HG03439 (cell line): ENCODE measurements at regions not wholly inside any gene's neighbourhood (a gene's known extent, or its start where the extent isn't known, plus 50 kb on each side); places are given as distances from the start of the nearest gene placed in this dataset.
"Not testable (repeated sequence)": the region's sequence is repeated elsewhere in the genome, so short reads cannot be mapped to it uniquely, and the experiment has no call there.

Source experiments
- ATAC-seq: cut with Tn5 transposase; IDR thresholded peaks from one replicate; pipeline ENCODE4 v1.9.1; 2021; ENCODE audit warnings: mild to moderate bottlenecking, moderate library complexity; ENCODE audit not compliant: unreplicated experiment

DNA sequence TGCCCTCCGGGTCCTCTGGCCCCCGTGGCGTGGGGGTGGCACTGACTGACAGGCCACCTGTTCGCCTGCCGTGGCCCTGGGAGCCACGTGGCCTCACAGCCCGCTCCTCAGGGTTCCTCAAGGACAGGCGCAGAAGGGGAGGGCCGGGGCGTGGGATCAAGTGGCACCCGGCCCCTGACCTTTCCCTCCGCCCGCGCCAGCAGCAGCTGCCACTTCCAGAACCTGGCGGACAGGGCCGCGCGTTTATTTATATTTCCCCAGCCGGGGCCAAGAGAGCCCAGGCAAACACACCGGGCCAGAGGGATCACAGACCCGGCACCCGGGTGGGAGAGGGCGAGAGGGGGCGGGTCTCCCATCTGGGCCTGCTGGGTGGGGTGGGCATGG lies 92.6 kb downstream of the RFLNA start:
- no peak for ATAC-seq

- no peak for ATAC-seq
These were observed 92.0 kb downstream of the RFLNA start for GRCh38 chr12:124386661-124387527.

DNA sequence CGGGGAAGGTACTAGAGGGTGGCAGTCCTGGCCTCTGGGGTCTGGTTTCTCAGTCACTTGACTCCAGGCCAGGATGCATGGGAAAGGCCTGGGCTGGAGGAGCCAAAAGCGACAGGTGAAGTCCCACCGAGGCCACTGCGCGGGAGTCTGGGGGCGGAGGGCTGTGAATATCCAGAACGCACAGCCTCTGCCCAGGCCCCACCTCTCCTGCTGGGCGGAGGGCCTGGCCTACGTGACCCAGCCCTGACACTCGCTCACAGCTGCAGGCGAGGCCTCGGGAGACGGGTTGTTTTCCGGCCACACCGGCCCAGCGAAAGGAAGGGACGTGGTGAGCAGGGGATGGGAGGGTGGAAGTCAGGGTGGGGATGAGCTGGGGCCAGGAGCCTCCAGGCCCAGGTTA lies 91.2 kb downstream of the RFLNA start:
- ATAC-seq: no peak

DNA sequence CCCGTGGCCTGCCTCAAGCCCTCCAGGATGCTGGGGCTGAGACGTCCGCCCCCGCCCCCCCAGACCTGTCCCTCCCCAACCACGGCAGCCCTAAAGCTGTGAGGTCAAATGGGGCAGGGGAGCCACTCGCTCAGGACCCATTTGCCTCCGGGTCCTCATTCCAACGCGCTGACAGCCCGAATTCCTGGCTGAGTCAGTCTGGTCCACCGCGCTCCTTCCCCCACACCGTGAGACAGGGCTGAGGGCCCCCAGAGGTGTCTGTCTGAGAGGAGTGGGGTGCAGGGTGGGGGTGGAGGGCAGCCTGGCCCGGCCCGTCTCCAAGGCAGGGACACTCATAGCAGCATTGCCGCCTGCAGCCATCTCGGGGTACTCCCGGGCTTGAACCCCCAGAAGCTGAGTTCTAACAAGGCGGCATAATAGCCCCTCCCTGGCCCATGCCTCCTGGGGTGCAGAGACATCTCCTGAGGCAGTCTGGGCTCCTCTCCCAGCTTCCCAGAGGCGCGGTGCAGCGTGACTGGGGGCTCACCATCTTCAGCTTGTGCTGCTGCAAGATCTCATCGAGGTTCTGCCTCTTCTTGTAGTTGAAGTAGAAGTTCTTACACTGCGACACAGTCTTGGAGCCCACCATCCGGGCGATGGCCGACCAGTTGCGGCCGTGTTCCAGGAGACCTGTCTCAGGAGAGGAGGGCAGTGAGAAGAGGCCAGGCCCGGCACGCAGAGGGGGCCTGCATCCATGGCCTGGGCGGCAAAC lies 90.5 kb downstream of the RFLNA start:
- ATAC-seq: no peak

DNA sequence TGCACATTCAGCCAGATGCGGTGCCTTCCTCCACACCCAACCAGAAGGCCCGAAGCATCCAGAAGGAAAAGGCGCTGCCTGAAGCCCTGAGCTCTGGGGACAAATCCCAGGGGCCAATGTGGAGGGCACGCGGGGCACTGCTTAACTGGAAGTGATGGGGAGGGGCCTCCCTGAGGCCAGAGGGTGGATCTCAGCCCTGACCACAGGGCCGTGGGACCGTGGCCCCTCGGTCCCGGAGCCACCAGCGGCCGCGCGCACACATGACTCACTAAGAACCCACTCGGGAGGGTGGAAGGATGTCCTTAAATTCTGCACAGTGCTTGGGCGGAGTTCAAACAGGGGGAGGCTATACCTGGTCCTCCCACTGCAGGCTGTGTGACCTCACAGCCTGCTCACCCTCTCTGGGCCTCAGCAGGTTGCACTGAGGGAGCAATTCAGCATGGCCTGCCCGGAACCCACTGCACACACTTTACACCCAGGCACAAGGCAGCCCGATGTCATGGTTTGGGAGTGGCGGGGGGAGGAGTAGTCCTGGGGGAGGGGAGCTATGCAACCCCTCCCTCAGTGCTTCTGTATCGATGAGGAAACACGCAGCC lies 89.5 kb downstream of the RFLNA start:
- no peak for ATAC-seq

DNA sequence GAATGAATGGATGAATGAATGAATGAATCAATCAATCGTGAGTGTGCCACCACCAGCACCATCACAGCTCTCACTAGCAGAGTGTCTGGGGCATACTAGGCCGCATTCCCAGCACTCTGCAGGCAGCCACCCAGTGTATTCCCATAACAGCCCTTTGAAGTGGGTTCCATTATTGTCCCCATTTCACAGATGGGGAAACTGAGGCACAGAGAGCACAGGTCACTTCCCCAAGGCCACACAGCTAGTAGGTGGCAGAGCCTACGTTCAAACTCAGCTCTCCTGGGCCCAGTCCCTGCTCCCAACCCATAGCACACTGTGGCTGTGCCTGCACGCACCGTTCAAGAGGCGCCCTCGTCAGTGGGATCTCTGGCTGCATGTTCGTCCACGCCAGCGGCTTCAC lies 88.1 kb downstream of the RFLNA start:
- no peak for ATAC-seq

- ATAC-seq: no peak
These were observed 86.8 kb downstream of the RFLNA start for GRCh38 chr12:124381456-124382296.

DNA sequence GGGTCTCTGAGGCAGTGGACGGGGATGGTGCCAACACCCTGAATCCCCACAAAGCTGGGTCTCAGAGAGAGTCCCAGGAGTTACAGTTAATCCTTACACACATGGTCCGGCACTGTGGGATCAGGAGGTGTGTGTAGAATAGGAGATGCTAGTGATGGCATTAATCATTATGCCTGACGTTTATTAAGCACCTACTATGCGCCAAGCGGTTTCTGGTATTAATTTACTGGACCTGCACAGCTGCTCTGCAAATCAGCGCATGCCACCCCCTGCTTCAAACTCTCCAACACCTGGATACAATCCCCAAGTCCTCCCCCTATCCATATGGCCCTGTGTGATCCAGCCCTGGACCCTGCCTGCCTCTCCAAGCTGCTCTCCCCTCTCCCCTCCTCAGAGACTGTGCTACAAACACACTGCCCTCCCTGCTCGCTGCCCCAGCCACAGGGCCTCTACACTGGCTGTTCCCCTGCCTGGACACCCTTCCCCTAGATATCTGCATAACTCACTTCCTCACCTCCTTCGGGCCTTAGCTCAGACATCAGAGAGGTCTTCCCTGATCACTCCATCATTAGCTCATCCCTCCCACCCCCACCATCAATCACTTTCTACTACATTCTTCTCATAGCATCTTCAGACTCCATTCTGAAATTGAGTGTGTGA lies 86.0 kb downstream of the RFLNA start:
- ATAC-seq: no peak

- no peak for ATAC-seq
These were observed 85.3 kb downstream of the RFLNA start for GRCh38 chr12:124379938-124380754.

DNA sequence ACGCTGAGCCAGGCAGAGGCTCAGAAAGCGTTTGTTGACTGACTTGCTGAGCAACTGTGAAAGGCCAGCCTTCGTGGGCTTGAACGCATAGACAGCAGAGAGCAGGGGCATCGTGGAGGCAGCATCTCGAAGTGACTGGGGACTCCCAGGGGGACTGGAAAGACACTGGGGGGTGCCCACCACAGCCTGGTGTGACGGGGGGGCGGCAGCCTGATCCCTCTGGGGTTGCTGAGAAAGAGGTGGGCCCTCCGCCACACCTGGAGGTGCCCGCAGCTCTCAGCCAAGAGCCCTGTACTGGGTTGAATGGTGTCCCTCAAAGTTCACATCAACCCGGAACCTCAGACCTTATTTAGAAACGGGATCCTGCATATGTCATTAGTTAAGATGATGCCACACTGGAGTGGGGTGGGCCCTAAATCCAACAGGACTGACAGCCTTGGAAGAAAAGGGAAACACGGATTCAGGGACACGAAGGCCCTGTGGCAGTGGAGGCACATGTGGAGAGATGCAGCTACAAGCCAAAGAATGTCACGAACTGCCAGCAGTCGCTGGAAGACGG lies 84.6 kb downstream of the RFLNA start:
- ATAC-seq: no peak

GRCh38 chr12:124378926-124379325 lies 84.0 kb downstream of the RFLNA start:
- no peak for ATAC-seq

DNA sequence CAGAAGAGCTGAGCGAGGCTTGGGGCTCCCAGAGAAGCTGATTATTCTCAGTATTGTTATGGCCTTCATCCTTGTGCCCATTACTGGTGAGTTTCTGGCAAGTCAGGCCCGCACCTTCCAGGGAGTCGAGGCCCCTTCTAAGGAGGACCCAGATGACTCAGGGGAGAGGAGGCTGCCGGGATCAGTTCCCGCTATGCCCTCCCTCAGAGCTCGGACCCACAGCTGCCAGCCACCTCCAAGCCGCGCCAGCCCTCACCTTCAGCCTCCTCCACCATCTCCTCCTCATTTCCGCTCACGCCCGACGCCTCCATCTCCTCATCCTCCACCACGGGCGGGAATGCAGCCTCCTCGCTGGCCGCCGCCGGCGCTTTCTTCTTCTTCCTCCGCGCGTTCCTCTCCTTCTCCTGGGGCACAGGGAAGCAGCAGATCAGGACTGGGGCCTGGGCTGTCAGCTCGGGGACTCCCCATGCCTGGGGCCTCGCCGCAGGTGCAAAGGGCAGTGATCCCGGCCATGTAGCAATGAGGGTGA lies 83.2 kb downstream of the RFLNA start:
- no peak for ATAC-seq

GRCh38 chr12:124376435-124376834 lies 81.5 kb downstream of the RFLNA start:
- ATAC-seq: no peak

DNA sequence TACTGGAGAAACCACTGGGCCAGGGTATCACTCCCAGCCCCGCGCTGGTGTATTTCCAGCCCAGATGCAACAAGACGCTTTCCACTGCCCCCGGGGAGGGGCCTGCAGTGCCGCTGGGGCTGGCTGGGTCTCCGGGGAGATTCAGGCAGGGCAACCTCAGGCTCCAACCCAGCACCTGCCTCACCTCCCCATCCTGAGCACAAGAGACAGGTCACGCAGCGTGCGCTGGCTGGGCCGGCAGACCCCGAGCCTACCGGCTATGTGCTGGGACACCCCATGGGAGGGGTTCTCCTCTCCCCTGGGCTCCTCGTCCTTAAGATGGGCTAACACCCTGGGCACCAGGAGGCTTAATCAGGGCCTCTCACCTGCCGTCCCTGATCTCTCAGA lies 80.9 kb downstream of the RFLNA start:
- no peak for ATAC-seq

DNA sequence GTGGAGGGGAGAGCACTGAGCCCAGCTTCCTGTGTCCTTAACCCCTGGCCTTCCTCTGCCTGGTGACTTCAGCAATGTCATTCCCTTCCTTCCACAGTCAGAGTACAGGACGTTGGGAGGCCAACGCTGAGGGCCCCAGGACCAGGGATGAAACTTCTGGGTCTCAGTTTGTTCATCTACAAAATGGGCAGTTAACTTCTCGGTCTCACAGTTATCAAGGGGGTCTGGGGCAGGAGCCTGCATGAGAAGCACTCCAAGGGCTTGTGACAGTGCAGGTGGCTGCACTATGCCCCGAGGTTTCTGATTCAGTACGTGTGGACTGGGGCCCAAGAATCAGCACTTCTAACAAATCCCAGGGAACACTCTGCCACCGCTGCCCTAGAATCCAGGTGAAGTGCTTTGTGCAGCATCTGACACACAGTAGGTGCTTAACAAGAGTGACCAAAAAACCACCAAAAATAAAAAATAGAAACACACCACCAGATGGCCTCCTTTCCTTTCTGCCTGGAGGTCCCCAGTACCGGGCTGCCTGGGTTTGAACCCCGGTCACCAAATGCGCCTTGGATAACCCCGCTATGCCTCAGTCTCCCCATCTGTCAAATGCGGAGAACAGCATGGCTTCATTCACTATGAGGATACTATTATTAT lies 80.4 kb downstream of the RFLNA start:
- no peak for ATAC-seq

GRCh38 chr12:124374567-124374966 lies 79.7 kb downstream of the RFLNA start:
- no peak for ATAC-seq

GRCh38 chr12:124374147-124374546 lies 79.3 kb downstream of the RFLNA start:
- ATAC-seq: no peak

GRCh38 chr12:124373701-124374100 lies 78.8 kb downstream of the RFLNA start:
- ATAC-seq: not testable (repeated sequence)

GRCh38 chr12:124372831-124373230 lies 77.9 kb downstream of the RFLNA start:
- ATAC-seq: no peak
